Thyroid gland (tissue), 4 donors: ENCODE measurements at regions not wholly inside any gene's neighbourhood (a gene's known extent, or its start where the extent isn't known, plus 50 kb on each side); places are given as distances from the start of the nearest gene placed in this dataset.

Experiments
- DNase-seq, 2 donors: peaks; one replicate each; pipeline ENCODE4 v3.0.0-alpha.2; 2019
- H3K27ac ChIP-seq, 3 donors: fragments of 200-600 bp; sonication (generic); 1 replicate in 2 of 3; 2 replicates in 1 of 3; pipeline ENCODE4 v1.5.1; 2016 to 2019; ENCODE audit warnings: mild to moderate bottlenecking in 1 of 3, moderate library complexity in 1 of 3
- H3K27me3 ChIP-seq: fragments of 200-600 bp; sonication (generic); one replicate; pipeline ENCODE4 v1.5.1; 2019
- H3K36me3 ChIP-seq, 2 donors: fragments of 200-600 bp; sonication (generic); one replicate each; pipeline ENCODE4 v1.5.1; 2016 to 2019
- H3K4me1 ChIP-seq, 2 donors: fragments of 200-600 bp; sonication (generic); one replicate each; pipeline ENCODE4 v1.5.1; 2017 to 2019
- H3K4me3 ChIP-seq, 3 donors: fragments of 200-600 bp; sonication (generic); replicated peaks in 1 of 3; 1 replicate in 2 of 3; 2 replicates in 1 of 3; pipeline ENCODE4 v1.5.1; 2016; ENCODE audit warnings: mild to moderate bottlenecking in 1 of 3
- H3K9me3 ChIP-seq: fragments of 200-600 bp; sonication (generic); one replicate; pipeline ENCODE4 v1.5.1; 2017
- POLR2A ChIP-seq, 2 donors: fragments of 450-650 bp; IDR thresholded peaks; one replicate each; pipeline ENCODE4 v1.6.1; 2017; ENCODE audit warnings: antibody characterized with exemption in 2 of 2, mild to moderate bottlenecking in 2 of 2, moderate library complexity in 1 of 2
- WGBS, 2 donors: methylation state at CpG; one replicate each; pipeline ENCODE4 v1.1.5; 2017; 5-methylcytosine and 5-hydroxymethylcytosine counted together
- intact Hi-C: fragments of 100-400 bp; cut with DNase I; formaldehyde crosslinking; loops from one replicate; pipeline ENCODE4 v1.15.1; 2023
- TF ChIP-seq, protein P1 (sequence below), 6 experiments: fragments of 200-600 bp in 3 of 6; fragments of 450-650 bp in 3 of 6; sonication (generic) in 3 of 6; IDR thresholded peaks; one replicate each; pipeline ENCODE4 v1.5.1; 2016 to 2019; ENCODE audit warnings: antibody characterized with exemption in 6 of 6, mild to moderate bottlenecking in 2 of 6, inconsistent platforms in 1 of 6, moderate library complexity in 1 of 6

DNA sequence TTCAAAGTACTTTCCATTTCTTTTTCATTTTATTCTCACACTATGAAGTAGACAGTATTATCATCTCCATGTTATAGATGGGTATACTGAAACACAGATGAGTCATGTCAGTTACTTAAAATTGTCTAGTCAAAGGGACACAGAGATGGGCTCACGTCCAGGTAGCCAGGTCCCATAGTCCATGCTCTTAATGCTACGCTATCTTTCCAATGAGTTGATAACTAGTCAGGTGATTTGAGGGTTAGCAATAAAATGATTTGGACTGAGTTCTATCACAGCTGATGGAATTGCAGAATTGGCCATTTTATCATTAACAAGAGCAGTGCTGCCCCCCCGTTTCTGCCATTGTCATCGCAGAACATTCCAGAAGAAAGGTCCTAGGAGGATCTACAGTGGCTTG, 318.9 kb downstream of the DLEU7 start:
- no peak overlapping the region for H3K27ac ChIP-seq
- WGBS, 2 donors, result 97 to 98% methylated on average over 4 of the region's 4 CpGs
- TF ChIP-seq, protein P1, sequence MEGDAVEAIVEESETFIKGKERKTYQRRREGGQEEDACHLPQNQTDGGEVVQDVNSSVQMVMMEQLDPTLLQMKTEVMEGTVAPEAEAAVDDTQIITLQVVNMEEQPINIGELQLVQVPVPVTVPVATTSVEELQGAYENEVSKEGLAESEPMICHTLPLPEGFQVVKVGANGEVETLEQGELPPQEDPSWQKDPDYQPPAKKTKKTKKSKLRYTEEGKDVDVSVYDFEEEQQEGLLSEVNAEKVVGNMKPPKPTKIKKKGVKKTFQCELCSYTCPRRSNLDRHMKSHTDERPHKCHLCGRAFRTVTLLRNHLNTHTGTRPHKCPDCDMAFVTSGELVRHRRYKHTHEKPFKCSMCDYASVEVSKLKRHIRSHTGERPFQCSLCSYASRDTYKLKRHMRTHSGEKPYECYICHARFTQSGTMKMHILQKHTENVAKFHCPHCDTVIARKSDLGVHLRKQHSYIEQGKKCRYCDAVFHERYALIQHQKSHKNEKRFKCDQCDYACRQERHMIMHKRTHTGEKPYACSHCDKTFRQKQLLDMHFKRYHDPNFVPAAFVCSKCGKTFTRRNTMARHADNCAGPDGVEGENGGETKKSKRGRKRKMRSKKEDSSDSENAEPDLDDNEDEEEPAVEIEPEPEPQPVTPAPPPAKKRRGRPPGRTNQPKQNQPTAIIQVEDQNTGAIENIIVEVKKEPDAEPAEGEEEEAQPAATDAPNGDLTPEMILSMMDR (IDR thresholded peaks at IDR 0.05), result no peak
- no peak for TF ChIP-seq POLR2A (IDR thresholded peaks at IDR 0.05)
- H3K4me3 ChIP-seq, result no peak overlapping the region
- H3K27me3 ChIP-seq, result no peaks in the 10 kb centered on the region
- H3K36me3 ChIP-seq, result no peaks in the 10 kb centered on the region
- H3K9me3 ChIP-seq, result no peaks in the 10 kb centered on the region
- DNase-seq, result no peak
- intact Hi-C loops, result loop anchor here (10.0 kb wide), 3 partner anchors 120 to 540 kb away; no protein-coding TSS in a partner anchor
- peaks cover 39 to 53% of the 10 kb centered on the region in 2 donors for H3K4me1 ChIP-seq

DNA sequence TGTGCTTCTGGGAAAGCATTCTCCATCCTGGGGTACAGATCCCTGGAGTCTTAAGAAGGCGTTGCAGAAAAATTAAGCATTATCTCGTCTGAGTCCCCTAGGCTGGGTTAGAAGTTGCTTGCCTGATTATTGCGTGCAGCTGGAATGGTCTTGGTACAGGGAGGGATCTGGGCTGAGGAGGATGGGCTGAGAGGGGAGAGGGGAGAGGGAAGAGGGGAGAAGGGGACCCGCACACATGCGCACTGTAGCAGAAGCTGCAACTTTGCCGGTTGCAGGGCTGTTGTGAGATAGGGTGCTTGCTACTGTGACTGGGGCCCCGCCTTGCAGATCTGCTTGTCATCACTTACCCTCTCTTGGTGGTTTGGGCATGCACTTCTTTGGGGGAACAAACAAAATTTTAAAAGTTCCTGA, 316.8 kb downstream of the DLEU7 start:
- WGBS, 2 donors, result 92 to 93% methylated on average over 7 of the region's 7 CpGs
- no peaks in the 10 kb centered on the region for H3K27me3 ChIP-seq
- peak overlapping the region; percentile 41 to 57 (median 56) for H3K27ac ChIP-seq
- no peaks in the 10 kb centered on the region for H3K36me3 ChIP-seq
- no peak overlapping the region for H3K4me3 ChIP-seq
- peaks cover 39 to 55% of the 10 kb centered on the region in 2 donors for H3K4me1 ChIP-seq
- DNase-seq, result peak in 1 of 2 donors; percentile 10
- intact Hi-C loops, result loop anchor here (10.0 kb wide), 3 partner anchors 122 to 542 kb away; no protein-coding TSS in a partner anchor
- no peaks in the 10 kb centered on the region for H3K9me3 ChIP-seq
- TF ChIP-seq, protein P1 (IDR thresholded peaks at IDR 0.05), result no peak
- no peak for TF ChIP-seq POLR2A (IDR thresholded peaks at IDR 0.05)

DNA sequence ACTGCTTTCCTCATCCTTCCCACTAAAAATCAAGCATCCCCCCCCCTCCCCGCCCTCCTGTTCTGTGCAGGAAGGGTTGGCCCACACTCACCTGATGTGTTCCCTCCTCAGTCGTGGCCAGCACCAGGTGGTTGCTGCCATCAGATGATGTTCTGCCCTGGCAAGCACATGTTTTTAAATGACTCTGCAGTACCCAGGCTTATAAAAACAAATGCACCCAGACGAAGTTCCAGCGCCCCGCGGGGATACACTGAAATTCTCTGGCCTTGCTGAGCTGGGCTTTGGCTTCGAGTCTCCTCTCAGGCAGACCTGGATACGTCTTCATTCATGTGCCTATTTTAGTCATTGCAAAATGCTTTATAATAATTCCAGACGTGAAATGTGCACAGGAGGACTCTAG, 316.3 kb downstream of the DLEU7 start:
- TF ChIP-seq, protein P1 (IDR thresholded peaks at IDR 0.05), result peak in 1 of 6 experiments; percentile 15
- TF ChIP-seq POLR2A (IDR thresholded peaks at IDR 0.05), result peak in 1 of 2 donors; percentile 12
- WGBS, 2 donors, result 33 to 36% methylated on average over 9 of the region's 9 CpGs
- Histone ChIP-seq H3K27me3 (no peaks in the 10 kb centered on the region), H3K27ac (peak overlapping the region; percentile 56 to 83 (median 71)), H3K36me3 (no peaks in the 10 kb centered on the region), H3K9me3 (no peaks in the 10 kb centered on the region), H3K4me3 (no peak overlapping the region), H3K4me1 (peaks cover 38 to 50% of the 10 kb centered on the region in 2 donors)
- DNase-seq, result peak; percentile 92 to 93
- intact Hi-C loops, result loop anchor here (10.0 kb wide), 3 partner anchors 122 to 542 kb away; no protein-coding TSS in a partner anchor

DNA sequence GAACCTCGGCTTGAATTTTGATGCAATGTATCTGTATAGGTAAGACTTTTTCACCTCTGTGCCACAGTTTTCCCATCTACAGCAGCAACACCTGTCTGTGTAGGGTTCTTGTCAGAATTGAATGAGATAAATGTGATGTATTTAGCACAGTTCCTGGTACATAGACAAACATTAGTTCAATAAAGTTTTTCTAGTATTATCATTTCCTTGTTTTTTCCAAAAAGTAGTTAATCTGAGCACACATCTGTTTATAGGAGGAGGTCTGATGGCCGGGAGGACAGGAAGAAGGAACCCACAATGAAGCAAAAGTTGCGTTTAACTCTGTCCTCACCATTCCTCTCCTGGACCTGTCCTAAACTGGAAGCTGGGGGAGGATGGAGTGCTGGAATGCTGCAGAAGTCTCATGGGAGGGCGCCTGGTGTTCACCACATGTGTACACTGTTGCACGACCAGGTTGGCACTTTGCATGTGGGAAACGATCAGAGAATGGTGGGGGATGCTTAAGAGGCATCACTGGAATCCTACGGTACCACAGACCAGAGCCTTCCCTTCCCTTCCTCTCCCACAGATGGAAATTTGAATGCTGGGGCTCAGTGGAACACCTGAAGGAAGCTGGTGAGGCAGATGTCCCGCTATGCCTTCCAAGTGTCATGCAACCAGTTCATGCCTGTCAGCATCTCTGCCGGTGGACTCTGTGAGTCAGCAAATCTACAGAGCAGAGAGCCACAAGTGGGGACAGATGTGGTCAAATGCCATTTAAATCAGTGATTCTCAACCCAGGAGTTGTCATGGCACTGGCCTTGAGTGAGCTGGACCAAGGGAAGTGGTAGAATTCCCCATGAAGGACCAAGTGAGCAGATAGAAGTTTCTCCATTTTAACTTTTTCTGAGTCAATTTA, 315.6 kb downstream of the DLEU7 start:
- TF ChIP-seq, protein P1 (IDR thresholded peaks at IDR 0.05), result no peak
- TF ChIP-seq POLR2A (IDR thresholded peaks at IDR 0.05), result no peak
- peaks cover 31 to 45% of the 10 kb centered on the region in 2 donors for H3K4me1 ChIP-seq
- intact Hi-C loops, result loop anchor here (10.0 kb wide), 3 partner anchors 123 to 543 kb away; no protein-coding TSS in a partner anchor
- no peaks in the 10 kb centered on the region for H3K27me3 ChIP-seq
- no peak overlapping the region for H3K4me3 ChIP-seq
- 73 to 80% methylated on average over 8 to 9 of the region's 9 CpGs for WGBS, 2 donors
- H3K9me3 ChIP-seq, result no peaks in the 10 kb centered on the region
- H3K27ac ChIP-seq, result peak overlapping the region; percentile 56 to 83 (median 71)
- DNase-seq, result peak; percentile 17 to 40
- H3K36me3 ChIP-seq, result no peaks in the 10 kb centered on the region
